HUES6 (cell line): ENCODE measurements at regions not wholly inside any gene's neighbourhood (a gene's known extent, or its start where the extent isn't known, plus 50 kb on each side); places are given as distances from the start of the nearest gene placed in this dataset.
"Not testable (repeated sequence)": the region's sequence is repeated elsewhere in the genome, so short reads cannot be mapped to it uniquely, and the experiment has no call there.

Experiments used
- H3K27ac ChIP-seq: 2 replicates; pipeline ENCODE4 v1.7.0; 2013; ENCODE audit warnings: low read depth, mild to moderate bottlenecking, low read length, inconsistent platforms
- H3K27me3 ChIP-seq: 2 replicates; pipeline ENCODE4 v1.6.1; 2013; ENCODE audit warnings: low read length; ENCODE audit not compliant: control insufficient read depth, insufficient read depth
- H3K36me3 ChIP-seq: 2 replicates; pipeline ENCODE4 v1.6.1; 2013; ENCODE audit warnings: low read length; ENCODE audit not compliant: control insufficient read depth, insufficient read depth
- H3K4me1 ChIP-seq: 2 replicates; pipeline ENCODE4 v1.6.1; 2013; ENCODE audit warnings: low read length; ENCODE audit not compliant: control insufficient read depth, insufficient read depth
- H3K4me3 ChIP-seq: 2 replicates; pipeline ENCODE4 v1.5.1; 2013; ENCODE audit warnings: low read depth, low read length
- H3K9ac ChIP-seq: one replicate; pipeline ENCODE4 v1.6.1; 2013; ENCODE audit warnings: mild to moderate bottlenecking, low read length
- H3K9me3 ChIP-seq: 2 replicates; pipeline ENCODE4 v1.6.1; 2013; ENCODE audit warnings: low read depth, low read length; ENCODE audit not compliant: control insufficient read depth, insufficient read depth

DNA sequence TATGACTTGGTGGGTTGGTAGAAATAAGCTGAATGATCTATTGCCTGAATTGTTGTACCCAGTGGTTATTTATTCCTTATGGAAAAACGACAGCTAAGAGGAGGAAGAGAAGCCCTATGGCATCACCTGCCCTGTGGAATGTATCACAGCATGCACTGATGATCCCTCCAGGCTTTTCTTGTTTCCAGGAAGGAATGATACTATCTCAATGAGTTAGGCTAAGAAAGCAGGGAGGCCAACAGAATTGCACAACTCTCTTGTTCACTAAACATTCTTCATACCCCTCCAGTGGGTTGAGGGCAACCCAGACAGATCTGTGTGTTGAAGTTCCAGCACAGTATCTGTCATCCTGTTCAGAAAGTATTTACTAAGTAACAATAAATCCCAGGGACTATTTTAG is 1001.7 kb upstream of the GYPC start:
- H3K36me3 ChIP-seq = no peaks in the 10 kb centered on the region
- H3K27ac ChIP-seq = no peak overlapping the region
- H3K27me3 ChIP-seq = no peaks in the 10 kb centered on the region
- H3K4me1 ChIP-seq = no peaks in the 10 kb centered on the region
- no peak overlapping the region for H3K4me3 ChIP-seq
- H3K9me3 ChIP-seq = no peaks in the 10 kb centered on the region
- H3K9ac ChIP-seq = no peak overlapping the region

DNA sequence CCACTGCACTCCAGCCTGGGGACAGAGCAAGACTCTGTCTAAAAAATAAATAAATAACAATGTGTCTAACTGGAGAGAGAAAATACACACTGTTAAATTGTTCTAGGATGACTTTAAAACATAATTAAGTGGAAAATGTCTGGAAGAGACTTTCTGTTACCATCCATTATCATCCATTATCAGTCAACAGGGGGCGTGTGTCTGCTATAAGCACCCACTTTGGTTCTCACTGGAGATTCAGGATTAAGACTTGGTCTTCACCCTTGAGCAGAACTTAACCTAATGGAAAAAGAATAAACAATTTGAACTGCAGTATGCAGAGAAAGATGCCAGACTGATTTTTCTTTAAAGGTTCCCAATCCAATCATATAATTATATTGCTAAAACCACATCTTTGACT is 999.8 kb upstream of the GYPC start:
- Histone ChIP-seq H3K9ac (no peak overlapping the region), H3K4me1 (no peaks in the 10 kb centered on the region), H3K36me3 (no peaks in the 10 kb centered on the region), H3K9me3 (no peaks in the 10 kb centered on the region), H3K27me3 (no peaks in the 10 kb centered on the region), H3K4me3 (no peak overlapping the region), H3K27ac (no peak overlapping the region)

DNA sequence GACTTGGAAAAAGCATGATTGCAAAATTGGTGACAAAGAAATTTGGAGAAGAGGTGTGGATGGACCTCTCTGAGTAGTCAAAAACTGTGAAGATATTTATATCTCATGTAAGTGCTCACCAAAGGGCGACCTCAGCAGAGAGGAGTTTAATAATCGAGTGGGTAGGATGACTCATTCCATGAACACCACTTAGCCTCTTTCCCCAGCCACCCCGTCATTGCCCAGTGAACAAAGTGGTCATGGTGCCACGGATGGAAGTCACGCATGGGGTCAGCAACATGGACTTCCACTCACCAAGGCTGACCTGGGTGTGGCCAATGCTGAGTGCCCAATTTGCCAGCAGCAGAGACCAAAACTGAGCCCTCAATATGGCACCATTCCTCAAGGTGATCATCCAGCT is 997.4 kb upstream of the GYPC start:
- Histone ChIP-seq H3K9me3 (no peaks in the 10 kb centered on the region), H3K27ac (no peak overlapping the region)

DNA sequence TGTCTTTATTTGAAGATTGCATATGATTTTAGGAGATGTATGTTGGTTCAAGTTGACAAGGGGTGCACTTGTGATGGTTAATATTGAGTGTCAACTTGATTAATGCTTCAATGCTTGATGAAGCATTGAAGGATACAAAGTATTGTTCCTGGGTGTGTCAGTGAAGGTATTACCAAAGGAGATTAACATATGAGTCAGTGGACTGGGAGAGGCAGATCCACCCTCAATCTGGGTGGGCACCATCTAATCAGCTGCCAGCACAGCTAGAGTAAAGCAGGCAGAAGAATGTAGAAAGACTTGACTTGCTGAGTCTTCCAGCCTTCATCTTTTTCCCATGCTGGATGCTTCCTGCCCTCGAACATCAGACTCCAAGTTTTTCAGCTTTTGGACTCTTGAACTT is 995.6 kb upstream of the GYPC start:
- not testable (repeated sequence) for H3K4me3 ChIP-seq, H3K36me3 ChIP-seq, H3K4me1 ChIP-seq, H3K9me3 ChIP-seq, H3K27ac ChIP-seq, H3K27me3 ChIP-seq, H3K9ac ChIP-seq

More for the DNA sequence above, 997.4 kb upstream of the GYPC start:
- Histone ChIP-seq H3K4me1 (no peaks in the 10 kb centered on the region), H3K9ac (no peak overlapping the region), H3K27me3 (no peaks in the 10 kb centered on the region), H3K4me3 (no peak overlapping the region), H3K36me3 (no peaks in the 10 kb centered on the region)

DNA sequence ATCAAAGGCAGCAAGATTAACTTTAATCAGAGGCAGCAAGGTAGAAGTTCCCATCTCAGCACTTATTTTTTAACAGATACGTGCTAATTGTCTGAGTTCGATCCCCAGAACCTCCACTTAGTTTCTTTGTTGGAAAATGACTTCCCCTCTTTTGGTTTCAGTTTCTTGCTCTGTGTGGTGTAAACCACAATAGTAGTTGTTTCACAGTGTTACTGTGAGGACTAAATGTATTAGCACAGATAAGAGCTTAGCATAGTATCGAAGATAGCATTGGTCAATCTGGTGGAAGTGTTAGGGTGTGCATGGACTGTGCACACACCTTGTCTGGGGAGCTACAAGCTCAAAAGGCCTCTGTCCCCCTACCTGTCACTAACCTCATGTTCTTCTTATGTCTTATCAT is 988.3 kb upstream of the GYPC start:
- no peak overlapping the region for H3K27ac ChIP-seq
- H3K4me3 ChIP-seq = no peak overlapping the region
- H3K4me1 ChIP-seq = no peaks in the 10 kb centered on the region
- no peaks in the 10 kb centered on the region for H3K36me3 ChIP-seq
- no peaks in the 10 kb centered on the region for H3K27me3 ChIP-seq
- no peak overlapping the region for H3K9ac ChIP-seq
- no peaks in the 10 kb centered on the region for H3K9me3 ChIP-seq

DNA sequence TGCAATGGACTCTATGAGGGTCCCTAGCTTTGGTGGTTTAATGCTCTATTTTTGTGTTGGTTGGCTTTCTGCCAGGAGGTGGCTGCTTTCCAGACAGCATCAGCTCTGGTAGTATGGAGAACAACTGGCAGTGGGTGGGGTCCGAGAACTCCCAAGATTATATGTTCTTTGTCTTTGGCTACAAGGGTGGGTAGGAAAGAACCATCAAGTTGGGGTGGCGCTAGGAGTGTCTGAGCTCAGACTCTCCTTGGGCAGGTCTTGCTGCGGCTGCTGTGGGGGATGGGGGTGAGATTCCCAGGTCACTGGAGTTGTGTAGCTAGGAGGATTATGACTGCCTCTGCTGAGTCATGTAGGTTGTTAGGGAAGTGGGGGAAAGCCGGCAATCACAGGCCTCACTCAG is 976.1 kb upstream of the GYPC start:
- no peak overlapping the region for H3K4me3 ChIP-seq
- H3K9me3 ChIP-seq = no peaks in the 10 kb centered on the region
- H3K27me3 ChIP-seq = no peaks in the 10 kb centered on the region
- no peaks in the 10 kb centered on the region for H3K36me3 ChIP-seq
- H3K4me1 ChIP-seq = no peaks in the 10 kb centered on the region
- H3K9ac ChIP-seq = no peak overlapping the region
- H3K27ac ChIP-seq = no peak overlapping the region

DNA sequence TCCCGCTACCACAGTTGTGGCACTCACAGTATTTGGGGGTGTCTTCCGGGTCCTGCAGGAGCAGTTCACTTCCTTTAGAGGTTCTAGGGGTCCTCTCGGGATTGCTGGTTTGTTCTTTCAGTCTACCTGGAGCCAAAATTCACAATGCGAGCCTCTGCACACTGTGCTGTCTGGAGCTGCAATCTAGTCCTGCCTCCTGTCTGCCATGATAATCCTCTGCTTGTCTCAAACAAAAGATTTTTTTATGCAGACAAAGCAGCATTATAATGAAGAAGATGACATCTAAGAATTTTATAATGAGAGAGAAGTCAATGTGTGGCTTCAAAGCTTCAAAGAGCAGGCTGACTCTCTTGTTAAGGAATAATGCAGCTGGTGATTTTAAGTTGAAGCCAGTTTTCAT is 975.1 kb upstream of the GYPC start:
- H3K27ac ChIP-seq = no peak overlapping the region
- H3K27me3 ChIP-seq = no peaks in the 10 kb centered on the region
- no peak overlapping the region for H3K4me3 ChIP-seq
- H3K36me3 ChIP-seq = no peaks in the 10 kb centered on the region
- H3K4me1 ChIP-seq = no peaks in the 10 kb centered on the region
- H3K9ac ChIP-seq = no peak overlapping the region
- no peaks in the 10 kb centered on the region for H3K9me3 ChIP-seq

DNA sequence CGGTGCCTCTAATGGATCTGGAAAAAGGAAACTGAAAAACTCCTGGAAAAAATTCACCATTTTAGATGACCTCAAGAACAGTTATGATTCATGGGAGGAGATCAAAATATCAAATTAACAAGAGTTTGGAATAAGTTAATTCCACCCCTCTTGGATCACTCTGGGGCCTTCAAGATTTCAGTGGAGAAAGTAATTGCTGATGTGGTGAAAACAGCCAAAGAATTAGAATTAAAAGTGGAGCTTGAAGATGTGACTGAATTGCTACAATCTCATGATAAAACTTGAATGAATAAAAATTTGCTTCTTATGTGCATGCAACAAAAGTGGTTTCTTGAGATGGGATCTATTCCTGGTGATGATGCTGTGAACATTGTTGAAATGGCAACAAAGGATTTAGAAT is 974.4 kb upstream of the GYPC start:
- Histone ChIP-seq H3K4me3 (no peak overlapping the region), H3K9ac (no peak overlapping the region), H3K27me3 (no peaks in the 10 kb centered on the region), H3K27ac (no peak overlapping the region), H3K4me1 (no peaks in the 10 kb centered on the region), H3K9me3 (no peaks in the 10 kb centered on the region), H3K36me3 (no peaks in the 10 kb centered on the region)

DNA sequence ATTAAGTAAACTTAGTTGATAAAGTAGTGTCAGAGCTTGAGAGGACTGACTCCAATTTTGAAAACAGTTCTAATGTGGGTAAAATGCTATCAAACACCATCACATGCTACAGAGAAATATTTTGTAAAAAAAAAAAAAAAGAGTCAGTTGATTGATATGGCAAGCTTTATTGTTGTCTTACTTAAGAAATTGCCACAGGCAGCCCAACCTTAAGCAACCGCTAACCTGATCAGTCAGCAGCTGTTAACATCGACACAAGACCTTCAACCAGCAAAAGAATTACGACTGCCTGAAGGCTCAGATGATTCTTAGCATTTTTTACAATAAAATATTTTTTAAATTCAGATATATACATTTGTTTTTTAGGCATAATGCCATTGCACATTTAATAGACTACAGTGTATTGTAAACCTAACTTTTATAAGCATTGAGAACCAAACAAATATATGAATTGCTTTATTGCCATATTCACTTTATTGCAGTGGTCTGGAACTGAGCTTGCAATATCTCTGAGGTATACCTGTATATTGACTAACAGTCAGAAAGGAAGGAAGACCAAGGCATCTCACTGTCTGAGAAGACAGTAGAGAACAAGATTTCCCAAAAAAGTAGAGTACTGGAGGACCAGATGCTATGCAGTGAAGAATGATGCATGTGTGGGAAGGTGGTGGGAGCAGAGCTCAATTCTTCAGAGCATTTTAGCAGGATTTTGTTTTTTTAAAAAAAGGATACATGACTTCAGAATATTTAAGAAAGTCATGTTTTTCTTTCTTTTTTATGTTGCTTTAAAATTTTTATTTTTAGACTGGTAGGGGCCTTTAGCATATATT is 973.8 kb upstream of the GYPC start:
- H3K27me3 ChIP-seq = no peaks in the 10 kb centered on the region
- no peak overlapping the region for H3K9ac ChIP-seq
- no peak overlapping the region for H3K27ac ChIP-seq

DNA sequence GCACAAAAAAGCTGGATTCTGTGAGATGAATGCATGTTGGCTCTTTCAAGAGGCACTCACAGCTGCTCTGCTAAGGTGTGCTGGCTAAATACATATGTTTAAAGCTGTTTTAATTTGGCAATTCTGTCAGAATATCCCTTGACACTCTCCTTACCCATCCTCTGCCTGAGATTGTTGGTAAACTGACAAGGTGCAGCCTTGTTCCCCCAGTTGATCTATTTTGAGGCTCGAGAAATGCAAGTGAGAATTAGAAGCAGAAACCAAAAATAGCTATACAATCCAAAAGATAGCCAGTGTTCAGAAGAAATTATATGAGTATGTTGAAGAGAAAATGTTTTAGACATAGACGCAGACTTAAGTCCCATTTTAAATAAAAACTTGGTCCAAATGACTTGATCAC is 971.7 kb upstream of the GYPC start:
- no peaks in the 10 kb centered on the region for H3K4me1 ChIP-seq
- H3K9ac ChIP-seq = no peak overlapping the region
- no peaks in the 10 kb centered on the region for H3K36me3 ChIP-seq
- no peaks in the 10 kb centered on the region for H3K9me3 ChIP-seq
- no peak overlapping the region for H3K4me3 ChIP-seq
- no peaks in the 10 kb centered on the region for H3K27me3 ChIP-seq
- no peak overlapping the region for H3K27ac ChIP-seq

More for the DNA sequence above, 973.8 kb upstream of the GYPC start:
- no peak overlapping the region for H3K4me3 ChIP-seq
- no peaks in the 10 kb centered on the region for H3K9me3 ChIP-seq
- no peaks in the 10 kb centered on the region for H3K36me3 ChIP-seq
- H3K4me1 ChIP-seq = no peaks in the 10 kb centered on the region

DNA sequence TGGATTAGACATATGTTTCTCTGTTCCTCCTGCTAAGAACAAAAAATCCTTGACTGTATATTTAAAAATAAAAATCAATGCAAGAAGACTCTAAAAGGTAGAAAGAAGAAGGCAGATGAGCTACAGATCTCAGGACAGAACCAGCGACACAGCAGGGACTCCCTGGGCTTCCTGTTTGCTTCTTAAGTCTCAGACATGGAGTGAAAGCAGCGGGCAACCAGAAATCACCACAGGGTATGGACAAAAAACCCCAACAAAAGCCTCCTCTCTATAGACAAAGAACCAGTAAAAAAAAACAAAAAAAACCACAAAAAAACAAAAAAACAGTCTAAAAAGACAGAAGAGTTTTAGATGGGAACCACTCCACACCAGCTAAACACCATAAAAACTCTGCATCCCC is 971.0 kb upstream of the GYPC start:
- Histone ChIP-seq H3K4me1 (no peaks in the 10 kb centered on the region), H3K9ac (no peak overlapping the region), H3K9me3 (no peaks in the 10 kb centered on the region), H3K27me3 (no peaks in the 10 kb centered on the region), H3K36me3 (no peaks in the 10 kb centered on the region), H3K4me3 (no peak overlapping the region), H3K27ac (no peak overlapping the region)
